H1 (cell line): ENCODE measurements at regions not wholly inside any gene's neighbourhood (a gene's known extent, or its start where the extent isn't known, plus 50 kb on each side); places are given as distances from the start of the nearest gene placed in this dataset.

Source experiments
- EZH2 ChIP-seq: fragments of 200-600 bp; sonication (generic); IDR thresholded peaks from 2 replicates; pipeline ENCODE4 v1.7.1; 2012; ENCODE audit warnings: low read depth, mild to moderate bottlenecking, moderate library complexity, low read length, inconsistent platforms; ENCODE audit not compliant: severe bottlenecking
- POU5F1 ChIP-seq: IDR thresholded peaks from 2 replicates; pipeline ENCODE4 v1.6.1; 2011; ENCODE audit warnings: low read depth, mild to moderate bottlenecking, low read length, moderate library complexity

DNA sequence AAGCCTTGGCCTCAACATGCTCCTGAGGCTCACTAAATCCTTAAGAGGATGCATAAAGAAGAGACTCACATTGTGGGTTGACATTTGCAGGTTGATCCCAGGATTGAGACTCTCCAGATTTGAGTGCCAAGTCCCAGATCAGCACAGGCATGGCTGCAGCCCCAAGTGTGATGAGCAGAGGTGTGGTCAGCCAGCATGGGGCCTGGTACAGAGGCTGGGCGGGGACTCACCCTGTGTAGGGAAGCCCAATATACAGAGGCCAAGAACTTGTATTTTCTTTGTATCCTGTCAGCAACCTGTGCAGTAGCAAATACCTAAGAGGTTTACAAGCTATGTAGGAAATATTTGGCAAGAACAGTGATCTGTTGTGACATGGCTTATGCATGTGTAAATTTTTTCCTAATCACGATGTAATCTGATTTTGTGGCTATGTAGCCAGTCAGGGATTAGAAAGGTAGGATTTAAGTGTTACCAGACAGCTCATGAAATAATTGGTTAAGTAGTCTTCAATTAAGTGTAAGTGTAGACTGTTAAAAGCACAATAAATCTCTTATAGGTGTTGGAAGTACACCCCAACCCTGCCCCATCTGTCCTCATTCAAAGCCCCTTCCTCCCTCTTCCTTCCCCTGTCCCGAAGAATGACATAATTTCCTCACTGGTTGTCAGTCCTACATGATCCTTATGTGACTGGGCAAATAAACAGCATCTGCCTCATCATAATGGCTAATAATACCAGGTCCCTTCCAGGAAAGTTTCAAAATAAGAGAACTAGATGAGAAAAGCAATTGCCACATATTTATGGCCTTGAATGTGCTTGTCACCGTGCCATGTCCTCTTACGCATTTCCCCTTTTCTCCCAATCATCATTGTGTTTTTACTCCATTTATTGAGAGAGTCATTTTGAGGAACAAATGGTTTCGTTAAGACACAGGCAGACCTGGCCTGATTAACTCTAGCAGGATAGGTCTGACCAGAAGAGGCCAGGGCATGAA is 120.9 kb downstream of the HLX start (continued):
- TF ChIP-seq POU5F1 (no peak), EZH2 (no peak)
